ENCODE measurements at regions not wholly inside any gene's neighbourhood (a gene's known extent, or its start where the extent isn't known, plus 50 kb on each side); places are given as distances from the start of the nearest gene placed in this dataset.

GRCh38 chr10:10314626-10315025, 703.0 kb upstream of the CELF2 start:
- DNase-seq (ENCODE audit: low spot score), result no peak

- no peak for DNase-seq (ENCODE audit: low spot score)
Observed at GRCh38 chr10:10315989-10316388, 701.7 kb upstream of the CELF2 start.

- no peak for DNase-seq (ENCODE audit: low spot score)
Observed at GRCh38 chr10:10317151-10317550, 700.5 kb upstream of the CELF2 start.

DNA sequence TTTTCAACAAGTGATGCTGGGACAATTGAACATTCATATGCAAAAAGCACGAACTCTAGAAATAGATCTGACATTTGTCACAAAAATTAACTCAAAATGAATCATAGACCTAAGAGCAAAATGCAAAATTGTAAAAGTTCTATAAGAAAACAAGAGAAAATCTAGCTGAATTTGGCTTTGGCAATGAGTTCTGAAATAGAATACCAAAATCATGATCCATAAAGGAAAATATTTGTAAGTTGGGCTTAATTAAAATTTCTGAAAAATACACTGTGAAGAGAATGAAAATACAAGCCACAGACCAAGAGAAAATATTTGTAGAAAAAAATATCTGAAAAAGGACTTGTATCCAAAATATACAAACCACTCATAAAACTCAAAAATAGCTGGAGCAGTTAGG, 698.8 kb upstream of the CELF2 start:
- no peak for DNase-seq (ENCODE audit: low spot score)

DNA sequence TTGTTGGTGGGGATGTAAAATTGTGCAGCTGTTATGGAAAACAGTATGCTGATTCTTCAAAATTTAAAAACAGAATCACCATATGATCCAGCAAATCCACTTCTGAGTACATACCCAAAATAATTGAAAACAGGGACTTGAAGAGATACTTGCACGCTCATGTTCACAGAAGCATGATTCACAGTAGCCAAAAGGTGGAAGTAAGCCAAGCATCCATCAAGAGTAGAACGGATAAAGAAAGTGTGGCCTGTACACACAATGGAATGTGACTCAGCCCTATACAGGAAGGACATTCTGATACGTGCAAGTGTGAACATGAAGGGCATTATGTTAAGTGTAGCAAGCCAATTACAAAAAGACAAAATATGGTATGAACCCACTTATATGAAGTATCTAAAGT, 696.7 kb upstream of the CELF2 start:
- no peak for DNase-seq (ENCODE audit: low spot score)

DNA sequence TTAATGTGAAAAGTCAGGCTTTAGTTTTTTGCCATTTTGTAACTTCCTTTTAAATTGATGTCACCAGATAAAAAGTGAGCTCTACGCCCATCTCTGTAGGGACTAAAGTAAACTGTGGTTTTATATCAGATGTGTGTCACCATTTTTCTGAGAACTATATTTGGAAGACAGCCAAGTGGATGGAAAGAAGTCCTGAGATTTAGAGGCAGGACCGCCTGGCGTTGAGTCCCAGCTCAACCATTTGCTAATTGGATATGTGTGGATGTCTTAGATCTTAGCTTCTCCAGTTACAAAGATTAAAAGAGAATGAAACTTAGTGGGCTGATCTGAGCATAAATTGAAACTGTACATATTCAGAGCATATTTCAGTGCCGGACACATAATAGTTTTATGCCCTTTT, 691.6 kb upstream of the CELF2 start:
- DNase-seq (ENCODE audit: low spot score), result no peak

GRCh38 chr10:10327934-10328333, 689.7 kb upstream of the CELF2 start:
- DNase-seq (ENCODE audit: low spot score), result no peak

DNA sequence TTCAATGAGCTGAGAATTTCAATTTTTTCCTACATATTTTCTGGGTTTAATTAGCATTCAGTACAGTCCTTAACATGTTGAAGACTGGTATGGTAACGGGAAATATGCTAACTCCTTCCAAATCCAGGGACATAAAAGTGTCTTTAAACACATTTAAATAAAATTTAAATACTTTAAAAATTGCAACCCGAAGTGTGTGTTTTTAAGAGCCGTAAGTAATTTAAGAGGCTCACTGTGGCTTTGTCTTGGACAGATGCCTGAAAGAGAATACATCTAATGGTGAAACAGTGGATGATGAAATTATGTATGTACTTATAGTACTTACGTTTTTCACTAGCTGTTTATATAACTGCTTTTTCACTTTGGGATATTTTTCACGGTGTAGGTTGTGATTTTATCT, 687.3 kb upstream of the CELF2 start:
- DNase-seq (ENCODE audit: low spot score), result no peak

DNA sequence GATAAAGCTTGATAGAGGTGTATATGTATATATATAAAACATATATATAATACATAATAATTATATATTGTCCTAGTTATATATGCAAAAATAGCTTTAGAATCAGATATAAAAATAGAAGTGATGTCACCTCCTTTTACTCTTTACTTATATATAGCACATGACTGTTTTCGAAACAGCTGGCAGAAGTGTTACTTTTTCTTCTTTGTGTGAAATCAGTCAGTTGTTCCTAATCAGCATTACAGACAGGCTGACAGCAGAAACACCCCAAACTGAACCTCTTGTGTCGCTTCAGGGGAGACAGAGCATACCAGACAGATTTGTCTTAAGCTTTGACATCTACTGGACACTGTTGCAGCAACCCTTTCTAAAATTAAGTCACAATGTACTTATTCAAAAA, 684.9 kb upstream of the CELF2 start:
- no peak for DNase-seq (ENCODE audit: low spot score)

DNA sequence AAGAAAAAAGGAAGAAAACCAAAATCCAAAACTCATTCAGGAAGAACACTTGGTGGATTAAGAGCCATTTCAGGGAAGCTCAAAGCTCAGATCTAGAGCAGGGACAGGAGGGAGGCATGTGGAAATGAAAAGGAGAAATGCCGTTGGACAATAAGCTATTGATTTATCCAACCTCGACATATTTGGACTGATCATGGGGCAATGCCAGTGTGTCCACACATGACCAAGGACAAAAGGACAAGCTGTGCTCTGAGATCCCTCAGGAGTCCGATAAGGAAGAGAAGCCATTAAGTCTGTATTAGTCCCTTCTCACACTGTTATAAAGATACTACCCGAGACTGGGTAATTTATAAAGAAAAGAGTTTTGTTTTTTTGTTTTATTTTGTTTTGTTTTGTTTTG, 684.0 kb upstream of the CELF2 start:
- no peak for DNase-seq (ENCODE audit: low spot score)

DNA sequence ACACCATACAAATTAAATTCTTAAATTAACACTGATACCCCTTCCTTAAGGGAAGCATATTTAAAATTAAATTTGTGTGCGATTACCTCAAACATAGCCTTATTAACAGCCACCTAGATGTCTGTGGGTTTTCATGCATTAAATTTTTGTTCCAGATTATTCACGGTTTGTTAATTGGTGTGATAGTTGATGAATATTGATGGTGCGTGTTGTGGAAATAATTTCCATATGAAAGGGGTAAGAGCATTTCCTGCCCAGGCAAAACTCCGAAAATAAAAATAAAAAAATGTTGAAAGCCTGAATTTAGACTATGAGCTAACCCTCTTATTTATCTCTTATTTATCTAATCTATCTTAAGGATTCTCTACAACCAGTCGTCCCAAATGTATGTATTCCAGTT, 679.3 kb upstream of the CELF2 start:
- no peak for DNase-seq (ENCODE audit: low spot score)

- DNase-seq (ENCODE audit: low spot score), result no peak
Observed at GRCh38 chr10:10346390-10347150, 671.1 kb upstream of the CELF2 start.

DNA sequence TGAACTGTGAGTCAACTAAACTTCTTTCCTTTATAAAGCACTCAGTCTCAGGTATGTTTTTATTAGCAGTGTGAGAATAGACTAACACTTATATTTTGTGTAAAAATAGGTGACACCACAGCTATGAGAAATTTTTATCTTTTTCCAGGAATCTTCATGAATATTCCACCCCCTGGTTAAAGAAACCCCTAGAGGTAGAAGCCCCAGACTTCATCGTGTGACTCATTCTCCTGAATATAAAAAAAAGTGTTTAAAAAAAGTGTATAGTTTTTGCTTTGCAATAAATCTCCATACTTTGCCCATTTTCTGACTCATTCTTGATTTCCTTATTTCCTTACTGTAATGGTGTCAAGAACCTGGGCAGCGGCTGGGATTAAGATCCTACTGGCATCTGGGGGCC, 667.6 kb upstream of the CELF2 start:
- no peak for DNase-seq (ENCODE audit: low spot score)

DNA sequence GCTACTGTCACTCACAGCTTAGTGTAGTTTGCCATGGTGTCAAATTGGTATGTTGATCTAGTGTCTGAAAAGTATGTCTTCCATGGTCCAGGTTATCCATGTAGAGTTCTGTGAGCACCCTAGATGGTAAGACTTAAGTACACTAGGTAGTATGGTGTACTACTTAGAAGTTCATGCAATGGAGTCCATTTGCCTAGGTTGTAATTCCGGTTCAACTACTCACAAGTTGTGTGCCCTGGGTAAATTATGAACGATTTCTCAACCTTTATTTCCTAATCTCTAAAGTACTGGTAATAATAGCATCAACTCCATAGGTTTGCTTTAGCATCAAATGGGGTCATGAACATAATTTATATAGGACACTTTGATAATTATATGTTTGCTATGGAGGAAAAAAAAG, 666.2 kb upstream of the CELF2 start:
- DNase-seq (ENCODE audit: low spot score), result no peak

GRCh38 chr10:10353326-10353868, 664.3 kb upstream of the CELF2 start:
- DNase-seq (ENCODE audit: low spot score), result no peak

GRCh38 chr10:10359263-10359662, 658.4 kb upstream of the CELF2 start:
- no peak for DNase-seq (ENCODE audit: low spot score)

- DNase-seq (ENCODE audit: low spot score), result no peak
Observed at GRCh38 chr10:10361301-10361885, 656.3 kb upstream of the CELF2 start.

- DNase-seq (ENCODE audit: low spot score), result no peak
Observed at GRCh38 chr10:10362800-10363199, 654.9 kb upstream of the CELF2 start.

- no peak for DNase-seq (ENCODE audit: low spot score)
Observed at GRCh38 chr10:10363217-10363616, 654.5 kb upstream of the CELF2 start.

DNA sequence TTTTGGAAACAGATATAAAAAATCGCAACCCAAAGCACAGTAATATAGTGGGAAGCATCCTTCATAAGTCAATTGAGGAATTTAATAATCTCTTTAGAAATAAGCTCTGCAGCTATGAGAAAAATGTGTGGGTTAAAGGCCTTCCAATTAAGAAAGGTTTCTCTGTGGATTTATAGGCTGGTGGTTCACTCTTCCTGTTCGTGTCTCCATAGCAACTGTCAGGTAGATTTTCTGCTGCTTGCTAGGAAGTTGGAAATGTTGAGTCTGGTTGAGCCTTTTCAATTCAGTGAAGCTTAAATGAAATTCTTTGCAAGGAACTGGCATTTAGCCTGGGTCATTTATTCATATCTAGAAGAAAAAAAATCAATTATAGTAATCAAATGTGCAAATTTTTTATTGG, 652.8 kb upstream of the CELF2 start:
- no peak for DNase-seq (ENCODE audit: low spot score)

DNA sequence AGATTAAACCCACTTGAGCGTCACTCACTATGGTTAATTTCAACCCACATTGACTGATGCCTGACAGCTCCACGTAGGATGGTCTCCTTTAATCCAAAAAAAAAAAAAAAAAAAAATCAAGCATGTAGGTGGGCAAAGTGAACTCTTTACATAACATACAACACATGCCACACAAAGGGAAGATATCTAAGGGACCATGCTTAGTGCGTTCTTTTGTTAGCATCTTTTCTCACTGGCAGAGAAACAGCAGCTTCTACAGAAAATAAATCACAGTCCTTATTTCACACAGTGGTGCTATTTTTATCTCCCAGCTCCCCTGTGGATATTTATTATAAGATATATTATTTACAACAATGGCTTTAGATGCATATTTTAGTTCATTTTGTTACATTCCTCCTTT, 652.0 kb upstream of the CELF2 start:
- DNase-seq (ENCODE audit: low spot score), result no peak

DNA sequence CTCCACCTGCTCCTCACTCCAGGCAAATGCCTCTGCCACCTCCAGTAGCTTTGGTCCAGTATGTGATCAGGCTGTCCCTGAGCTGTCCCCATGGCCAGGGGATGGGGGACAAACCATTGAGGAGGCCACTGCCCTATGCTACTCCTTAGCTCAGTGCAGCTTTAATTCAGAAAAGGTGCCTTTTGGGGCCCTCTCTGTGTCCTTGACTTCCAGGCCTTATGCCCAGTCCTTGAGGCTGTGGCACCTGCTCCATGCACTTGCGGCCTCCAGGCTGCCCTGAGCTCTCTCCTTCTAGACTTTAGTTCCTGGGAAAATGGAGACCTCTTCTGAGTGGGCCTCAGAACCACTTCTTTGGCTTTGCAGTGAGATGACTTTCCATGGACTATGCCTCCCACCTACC, 650.8 kb upstream of the CELF2 start:
- DNase-seq (ENCODE audit: low spot score), result no peak

DNA sequence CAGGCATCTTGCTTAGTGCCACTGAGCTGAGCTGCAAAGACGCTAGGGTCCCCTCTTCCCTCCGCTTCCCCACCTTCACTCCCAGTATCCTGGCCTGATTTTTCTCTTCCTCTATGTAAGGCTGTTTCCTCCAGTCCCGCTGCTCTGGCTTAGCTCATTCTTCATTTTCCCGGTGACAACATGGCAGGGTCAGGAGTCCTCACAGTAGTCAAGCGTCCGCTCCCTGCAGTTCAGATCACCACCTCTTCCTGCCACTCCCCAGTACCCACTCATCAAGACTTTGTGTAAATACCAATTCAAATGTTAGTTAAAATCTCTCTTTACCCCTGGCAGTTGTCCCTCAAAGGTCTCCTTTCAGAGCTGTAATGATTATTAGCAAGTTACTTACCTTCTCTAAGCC, 650.4 kb upstream of the CELF2 start:
- DNase-seq (ENCODE audit: low spot score), result no peak

Data from HuH-7 (cell line).